A549 (cell line): ENCODE measurements at regions not wholly inside any gene's neighbourhood (a gene's known extent, or its start where the extent isn't known, plus 50 kb on each side); places are given as distances from the start of the nearest gene placed in this dataset.

Experiments used
- MAFK ChIP-seq: fragments of 450-650 bp; IDR thresholded peaks from 2 replicates; pipeline ENCODE4 v1.6.1; 2014; ENCODE audit not compliant: partially characterized antibody
- MAZ ChIP-seq: fragments of 150-350 bp; IDR thresholded peaks from 2 replicates; pipeline ENCODE4 v1.6.1; 2014; ENCODE audit warnings: antibody characterized with exemption, low read depth, low read length, borderline replicate concordance
- POLR2A ChIP-seq: IDR thresholded peaks from 2 replicates; pipeline ENCODE4 v1.6.1; 2012; ENCODE audit warnings: mild to moderate bottlenecking, low read length
- POLR2AphosphoS2 ChIP-seq: conservative IDR thresholded peaks from 2 replicates; pipeline ENCODE4 v1.6.1; 2012; ENCODE audit warnings: low read length, improper control_type of control experiment, inconsistent platforms
- RCOR1 ChIP-seq: fragments of 150-350 bp; IDR thresholded peaks from 2 replicates; pipeline ENCODE4 v1.6.1; 2014; ENCODE audit warnings: antibody characterized with exemption, low read length, low read depth
- SMC3 ChIP-seq: fragments of >200 bp; sonication (Bioruptor Twin); formaldehyde crosslinking; IDR thresholded peaks from 3 replicates; pipeline ENCODE4 v1.6.1; 2018; ENCODE audit warnings: inconsistent platforms
- USF2 ChIP-seq: fragments of 450-650 bp; IDR thresholded peaks from 2 replicates; pipeline ENCODE4 v1.6.1; 2014; ENCODE audit warnings: antibody characterized with exemption
- TF ChIP-seq, protein P1 (sequence below): fragments of >200 bp; sonication (Bioruptor Twin); formaldehyde crosslinking; IDR thresholded peaks from 3 replicates; pipeline ENCODE4 v1.5.1; 2016
- TF ChIP-seq, protein P2 (sequence below): fragments of 200-600 bp; sonication (generic); IDR thresholded peaks from 2 replicates; pipeline ENCODE4 v1.6.1; 2016; ENCODE audit warnings: antibody characterized with exemption, mild to moderate bottlenecking, moderate library complexity
- TF ChIP-seq, protein P3 (sequence below): IDR thresholded peaks from 2 replicates; pipeline ENCODE4 v1.6.1; 2012

DNA sequence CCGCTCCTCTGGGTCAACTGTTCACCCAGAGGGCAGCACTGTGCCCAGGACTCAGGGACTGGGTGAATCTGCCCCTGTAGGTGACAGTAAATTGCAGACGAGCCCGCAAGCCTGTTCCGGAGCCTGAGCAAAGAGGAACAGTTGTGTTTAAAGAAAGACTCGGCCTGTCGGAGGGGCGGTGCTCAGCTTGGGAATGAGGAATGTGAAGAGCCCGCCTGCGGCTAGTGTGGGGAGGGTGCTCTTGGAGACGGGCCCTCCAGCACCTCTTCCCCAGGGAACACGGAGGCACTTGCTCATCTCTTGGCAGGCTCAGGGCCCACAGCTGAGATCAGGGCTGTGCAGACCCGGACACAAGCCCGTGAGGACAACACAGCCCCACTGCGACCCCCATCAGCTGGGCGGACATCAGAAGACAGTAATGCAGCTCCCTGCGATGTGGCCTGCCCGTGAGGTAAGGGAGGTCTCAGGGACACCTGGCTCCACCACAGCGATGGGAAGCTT lies 299.0 kb downstream of the NDUFA10 start:
- TF ChIP-seq MAFK, result no peak
- TF ChIP-seq, protein P1, sequence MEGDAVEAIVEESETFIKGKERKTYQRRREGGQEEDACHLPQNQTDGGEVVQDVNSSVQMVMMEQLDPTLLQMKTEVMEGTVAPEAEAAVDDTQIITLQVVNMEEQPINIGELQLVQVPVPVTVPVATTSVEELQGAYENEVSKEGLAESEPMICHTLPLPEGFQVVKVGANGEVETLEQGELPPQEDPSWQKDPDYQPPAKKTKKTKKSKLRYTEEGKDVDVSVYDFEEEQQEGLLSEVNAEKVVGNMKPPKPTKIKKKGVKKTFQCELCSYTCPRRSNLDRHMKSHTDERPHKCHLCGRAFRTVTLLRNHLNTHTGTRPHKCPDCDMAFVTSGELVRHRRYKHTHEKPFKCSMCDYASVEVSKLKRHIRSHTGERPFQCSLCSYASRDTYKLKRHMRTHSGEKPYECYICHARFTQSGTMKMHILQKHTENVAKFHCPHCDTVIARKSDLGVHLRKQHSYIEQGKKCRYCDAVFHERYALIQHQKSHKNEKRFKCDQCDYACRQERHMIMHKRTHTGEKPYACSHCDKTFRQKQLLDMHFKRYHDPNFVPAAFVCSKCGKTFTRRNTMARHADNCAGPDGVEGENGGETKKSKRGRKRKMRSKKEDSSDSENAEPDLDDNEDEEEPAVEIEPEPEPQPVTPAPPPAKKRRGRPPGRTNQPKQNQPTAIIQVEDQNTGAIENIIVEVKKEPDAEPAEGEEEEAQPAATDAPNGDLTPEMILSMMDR, result no peak
- TF ChIP-seq, protein P2, sequence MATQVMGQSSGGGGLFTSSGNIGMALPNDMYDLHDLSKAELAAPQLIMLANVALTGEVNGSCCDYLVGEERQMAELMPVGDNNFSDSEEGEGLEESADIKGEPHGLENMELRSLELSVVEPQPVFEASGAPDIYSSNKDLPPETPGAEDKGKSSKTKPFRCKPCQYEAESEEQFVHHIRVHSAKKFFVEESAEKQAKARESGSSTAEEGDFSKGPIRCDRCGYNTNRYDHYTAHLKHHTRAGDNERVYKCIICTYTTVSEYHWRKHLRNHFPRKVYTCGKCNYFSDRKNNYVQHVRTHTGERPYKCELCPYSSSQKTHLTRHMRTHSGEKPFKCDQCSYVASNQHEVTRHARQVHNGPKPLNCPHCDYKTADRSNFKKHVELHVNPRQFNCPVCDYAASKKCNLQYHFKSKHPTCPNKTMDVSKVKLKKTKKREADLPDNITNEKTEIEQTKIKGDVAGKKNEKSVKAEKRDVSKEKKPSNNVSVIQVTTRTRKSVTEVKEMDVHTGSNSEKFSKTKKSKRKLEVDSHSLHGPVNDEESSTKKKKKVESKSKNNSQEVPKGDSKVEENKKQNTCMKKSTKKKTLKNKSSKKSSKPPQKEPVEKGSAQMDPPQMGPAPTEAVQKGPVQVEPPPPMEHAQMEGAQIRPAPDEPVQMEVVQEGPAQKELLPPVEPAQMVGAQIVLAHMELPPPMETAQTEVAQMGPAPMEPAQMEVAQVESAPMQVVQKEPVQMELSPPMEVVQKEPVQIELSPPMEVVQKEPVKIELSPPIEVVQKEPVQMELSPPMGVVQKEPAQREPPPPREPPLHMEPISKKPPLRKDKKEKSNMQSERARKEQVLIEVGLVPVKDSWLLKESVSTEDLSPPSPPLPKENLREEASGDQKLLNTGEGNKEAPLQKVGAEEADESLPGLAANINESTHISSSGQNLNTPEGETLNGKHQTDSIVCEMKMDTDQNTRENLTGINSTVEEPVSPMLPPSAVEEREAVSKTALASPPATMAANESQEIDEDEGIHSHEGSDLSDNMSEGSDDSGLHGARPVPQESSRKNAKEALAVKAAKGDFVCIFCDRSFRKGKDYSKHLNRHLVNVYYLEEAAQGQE, result no peak
- no peak for TF ChIP-seq USF2
- TF ChIP-seq RCOR1, result no peak
- TF ChIP-seq, protein P3, sequence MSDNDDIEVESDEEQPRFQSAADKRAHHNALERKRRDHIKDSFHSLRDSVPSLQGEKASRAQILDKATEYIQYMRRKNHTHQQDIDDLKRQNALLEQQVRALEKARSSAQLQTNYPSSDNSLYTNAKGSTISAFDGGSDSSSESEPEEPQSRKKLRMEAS, result no peak
- TF ChIP-seq MAZ, result no peak
- TF ChIP-seq POLR2A, result no peak
- TF ChIP-seq POLR2AphosphoS2, result no peak
- TF ChIP-seq SMC3, result no peak
